HUES6 (cell line): ENCODE measurements at regions not wholly inside any gene's neighbourhood (a gene's known extent, or its start where the extent isn't known, plus 50 kb on each side); places are given as distances from the start of the nearest gene placed in this dataset.

Experiments used
- H3K27ac ChIP-seq: 2 replicates; pipeline ENCODE4 v1.7.0; 2013; ENCODE audit warnings: low read depth, mild to moderate bottlenecking, low read length, inconsistent platforms
- H3K27me3 ChIP-seq: 2 replicates; pipeline ENCODE4 v1.6.1; 2013; ENCODE audit warnings: low read length; ENCODE audit not compliant: control insufficient read depth, insufficient read depth
- H3K36me3 ChIP-seq: 2 replicates; pipeline ENCODE4 v1.6.1; 2013; ENCODE audit warnings: low read length; ENCODE audit not compliant: control insufficient read depth, insufficient read depth
- H3K4me1 ChIP-seq: 2 replicates; pipeline ENCODE4 v1.6.1; 2013; ENCODE audit warnings: low read length; ENCODE audit not compliant: control insufficient read depth, insufficient read depth
- H3K4me3 ChIP-seq: 2 replicates; pipeline ENCODE4 v1.5.1; 2013; ENCODE audit warnings: low read depth, low read length
- H3K9ac ChIP-seq: one replicate; pipeline ENCODE4 v1.6.1; 2013; ENCODE audit warnings: mild to moderate bottlenecking, low read length
- H3K9me3 ChIP-seq: 2 replicates; pipeline ENCODE4 v1.6.1; 2013; ENCODE audit warnings: low read depth, low read length; ENCODE audit not compliant: control insufficient read depth, insufficient read depth

DNA sequence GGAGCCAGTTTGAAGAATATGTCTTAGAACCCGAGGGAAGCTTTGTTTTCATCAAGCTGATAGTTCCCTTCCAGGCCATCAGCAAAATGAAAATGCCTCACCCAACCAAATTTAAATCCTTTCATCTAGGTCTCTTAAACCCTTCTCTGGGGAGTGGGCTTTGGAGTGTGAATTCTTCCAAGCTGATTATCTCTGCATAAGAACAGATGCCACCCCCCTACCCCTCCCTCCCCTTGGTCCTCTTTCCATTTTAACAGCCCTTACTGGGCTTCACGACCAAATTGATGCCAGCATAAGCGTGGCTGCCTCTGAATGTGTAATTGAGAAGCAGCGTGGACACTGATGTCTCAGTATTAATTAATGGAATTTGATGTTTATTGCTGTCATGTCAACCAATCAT lies 509.7 kb upstream of the CLINT1 start:
- Histone ChIP-seq H3K4me1 (peaks cover 14% of the 10 kb centered on the region), H3K36me3 (no peaks in the 10 kb centered on the region), H3K9me3 (no peaks in the 10 kb centered on the region), H3K27me3 (no peaks in the 10 kb centered on the region), H3K27ac (no peak overlapping the region), H3K9ac (no peak overlapping the region), H3K4me3 (no peak overlapping the region)

DNA sequence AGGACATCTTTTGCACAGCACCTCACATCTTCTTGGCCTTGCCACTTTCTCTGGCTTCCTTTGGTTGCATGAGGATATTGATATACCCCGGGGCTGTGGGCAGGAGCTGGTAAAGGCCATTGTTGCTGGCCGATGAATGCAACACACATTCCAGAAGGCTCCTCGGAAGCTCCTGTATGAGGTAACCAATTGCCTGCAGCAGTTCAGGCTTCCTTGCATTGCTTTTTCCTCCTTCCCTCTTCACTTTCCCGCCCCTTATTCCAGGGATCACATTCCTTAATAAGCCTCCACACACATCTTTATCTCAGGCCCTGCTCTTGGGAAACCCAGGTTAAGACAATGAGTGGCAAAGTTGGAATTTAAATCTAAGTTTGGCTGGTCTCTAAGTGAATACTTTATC lies 505.4 kb upstream of the CLINT1 start:
- Histone ChIP-seq H3K4me3 (no peak overlapping the region), H3K4me1 (peaks cover 14% of the 10 kb centered on the region), H3K27ac (no peak overlapping the region), H3K9me3 (no peaks in the 10 kb centered on the region), H3K27me3 (no peaks in the 10 kb centered on the region), H3K9ac (no peak overlapping the region), H3K36me3 (no peaks in the 10 kb centered on the region)

DNA sequence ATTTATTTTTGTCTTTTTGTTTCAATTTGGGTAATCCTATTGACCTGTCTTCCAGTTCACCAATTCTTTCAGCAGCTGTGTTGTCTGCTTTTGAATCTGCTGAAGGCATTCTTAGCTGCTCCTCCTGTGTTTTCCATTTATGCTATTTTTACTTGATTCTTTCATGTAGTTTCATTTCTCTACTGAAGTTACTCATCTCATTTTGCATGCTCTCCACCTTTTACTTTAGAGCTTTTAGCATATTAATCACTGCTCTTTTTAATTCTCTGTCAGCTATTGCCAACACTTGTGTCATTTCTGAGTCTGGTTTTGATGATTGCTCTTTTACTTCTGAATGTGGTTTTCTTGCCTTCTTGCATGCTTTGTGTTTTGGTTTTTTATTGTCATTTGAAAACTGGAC lies 496.0 kb upstream of the CLINT1 start:
- Histone ChIP-seq H3K27me3 (no peaks in the 10 kb centered on the region), H3K9me3 (no peaks in the 10 kb centered on the region), H3K36me3 (no peaks in the 10 kb centered on the region), H3K9ac (no peak overlapping the region), H3K27ac (no peak overlapping the region), H3K4me1 (no peaks in the 10 kb centered on the region; the same call in 1 of the 2 replicates), H3K4me3 (no peak overlapping the region)

DNA sequence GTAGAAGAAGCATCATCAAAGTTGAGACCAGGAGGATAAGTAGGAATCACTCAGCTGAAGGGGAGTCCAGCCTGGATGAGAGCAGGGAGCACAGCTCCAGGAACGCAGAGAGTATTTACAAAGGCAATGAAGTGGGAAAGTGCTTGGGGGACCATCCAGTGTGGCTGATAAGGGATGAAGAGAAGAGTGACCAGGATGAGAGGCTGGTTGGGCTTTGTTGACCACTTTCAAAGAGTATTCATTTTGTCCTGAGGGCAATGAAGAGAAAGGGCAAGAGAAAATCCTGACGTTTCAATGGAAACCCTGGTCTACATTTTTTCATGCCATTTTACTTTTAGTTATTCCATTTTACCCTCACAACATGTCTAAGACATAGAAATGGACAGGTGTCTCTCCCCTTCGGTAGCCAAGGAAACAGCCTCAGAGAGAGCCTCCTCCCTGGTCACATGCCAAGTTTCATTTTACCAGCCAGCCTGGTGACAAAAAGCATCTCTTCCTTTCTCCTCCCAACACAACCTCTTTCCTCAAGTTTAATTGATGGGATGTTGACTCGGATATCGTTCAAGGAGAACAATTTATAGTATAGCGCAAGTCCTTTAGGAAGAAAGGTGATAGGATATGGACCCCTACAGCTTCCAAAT lies 492.7 kb upstream of the CLINT1 start:
- Histone ChIP-seq H3K9me3 (no peaks in the 10 kb centered on the region), H3K27me3 (no peaks in the 10 kb centered on the region), H3K4me1 (no peaks in the 10 kb centered on the region; the same call in 1 of the 2 replicates), H3K9ac (no peak overlapping the region), H3K27ac (no peak overlapping the region), H3K36me3 (no peaks in the 10 kb centered on the region), H3K4me3 (no peak overlapping the region)

DNA sequence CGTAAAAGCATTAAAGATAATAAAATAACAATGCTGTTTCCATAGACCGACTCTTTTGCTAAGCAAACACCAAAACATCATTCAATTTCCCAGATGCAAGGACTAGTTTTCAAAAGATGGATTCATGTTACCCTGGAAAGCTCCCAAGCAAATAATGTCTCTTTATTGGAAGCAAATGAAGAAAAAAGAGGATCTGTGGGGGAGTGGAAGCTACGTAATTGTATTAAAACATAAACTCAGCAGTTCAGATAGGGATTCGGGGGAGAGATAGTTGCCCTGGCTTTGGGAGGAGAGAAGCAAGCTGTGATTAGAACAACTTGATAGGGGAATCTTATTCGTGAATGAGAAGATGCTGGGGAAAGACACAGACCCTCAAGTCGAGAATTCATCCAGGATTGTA lies 491.0 kb upstream of the CLINT1 start:
- Histone ChIP-seq H3K4me3 (no peak overlapping the region), H3K9me3 (no peaks in the 10 kb centered on the region), H3K27me3 (no peaks in the 10 kb centered on the region), H3K9ac (no peak overlapping the region), H3K36me3 (no peaks in the 10 kb centered on the region), H3K4me1 (no peaks in the 10 kb centered on the region; the same call in 1 of the 2 replicates), H3K27ac (no peak overlapping the region)

DNA sequence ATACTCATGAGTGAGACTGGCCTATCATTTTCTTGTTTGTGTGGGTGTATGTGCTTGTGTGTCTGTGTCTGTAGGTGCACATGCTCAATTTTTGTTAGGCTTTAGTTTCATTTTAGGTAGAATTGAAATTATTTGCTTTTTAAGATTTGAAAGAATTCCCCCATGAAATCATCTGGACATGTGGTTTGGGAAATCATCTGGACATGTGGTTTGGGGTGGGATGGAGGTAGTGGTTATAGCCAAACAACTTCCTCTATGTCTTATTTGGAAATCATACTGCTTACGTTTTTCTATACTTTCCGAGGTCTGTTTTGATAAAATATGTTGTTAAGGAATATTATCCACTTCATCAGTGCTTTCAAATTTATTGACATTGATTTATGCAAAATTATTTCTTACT lies 485.4 kb upstream of the CLINT1 start:
- H3K9me3 ChIP-seq: no peaks in the 10 kb centered on the region
- no peaks in the 10 kb centered on the region for H3K4me1 ChIP-seq
- H3K9ac ChIP-seq: no peak overlapping the region
- H3K36me3 ChIP-seq: no peaks in the 10 kb centered on the region
- H3K27me3 ChIP-seq: no peaks in the 10 kb centered on the region
- no peak overlapping the region for H3K4me3 ChIP-seq
- H3K27ac ChIP-seq: no peak overlapping the region

DNA sequence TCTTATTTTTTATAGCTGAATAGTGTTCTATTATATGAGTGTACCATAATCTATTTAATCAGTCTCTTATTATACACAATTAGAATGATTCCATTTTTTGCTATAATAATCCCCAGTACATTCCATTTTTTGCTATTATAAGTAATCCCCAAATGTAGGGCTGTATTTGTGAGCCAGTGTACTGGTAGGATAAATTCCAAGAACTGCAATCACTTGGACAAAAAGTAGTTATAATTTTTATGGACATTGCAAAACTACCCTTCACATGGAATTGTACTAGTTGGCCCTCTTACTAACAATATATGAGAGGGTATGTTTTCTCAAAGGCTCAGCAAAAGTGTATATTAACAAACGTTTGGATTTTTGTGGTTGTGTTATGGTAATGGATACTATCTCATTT lies 481.7 kb upstream of the CLINT1 start:
- Histone ChIP-seq H3K9me3 (no peaks in the 10 kb centered on the region), H3K27me3 (no peaks in the 10 kb centered on the region), H3K9ac (no peak overlapping the region), H3K27ac (no peak overlapping the region), H3K4me1 (no peaks in the 10 kb centered on the region), H3K4me3 (no peak overlapping the region), H3K36me3 (no peaks in the 10 kb centered on the region)

DNA sequence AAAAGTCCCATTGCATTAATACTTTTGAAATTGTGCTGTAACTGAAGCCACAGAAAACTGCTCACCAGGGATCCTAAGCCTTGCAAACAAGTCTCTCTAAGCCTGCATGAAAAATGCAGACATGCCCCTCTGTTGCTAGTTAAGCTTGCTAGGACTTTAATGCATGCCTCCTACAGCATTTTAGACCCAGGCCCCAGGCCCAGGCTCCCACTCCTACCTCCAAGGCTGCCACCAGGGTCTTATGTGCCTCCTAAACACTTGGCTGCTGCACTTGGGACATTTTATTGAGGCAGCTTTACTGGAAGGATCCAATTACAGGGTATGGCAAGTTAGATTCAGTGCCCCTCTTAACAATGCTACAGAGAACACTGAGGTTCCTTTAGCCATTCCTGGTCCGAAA lies 467.3 kb upstream of the CLINT1 start:
- no peaks in the 10 kb centered on the region for H3K27me3 ChIP-seq
- no peak overlapping the region for H3K27ac ChIP-seq
- H3K36me3 ChIP-seq: no peaks in the 10 kb centered on the region

DNA sequence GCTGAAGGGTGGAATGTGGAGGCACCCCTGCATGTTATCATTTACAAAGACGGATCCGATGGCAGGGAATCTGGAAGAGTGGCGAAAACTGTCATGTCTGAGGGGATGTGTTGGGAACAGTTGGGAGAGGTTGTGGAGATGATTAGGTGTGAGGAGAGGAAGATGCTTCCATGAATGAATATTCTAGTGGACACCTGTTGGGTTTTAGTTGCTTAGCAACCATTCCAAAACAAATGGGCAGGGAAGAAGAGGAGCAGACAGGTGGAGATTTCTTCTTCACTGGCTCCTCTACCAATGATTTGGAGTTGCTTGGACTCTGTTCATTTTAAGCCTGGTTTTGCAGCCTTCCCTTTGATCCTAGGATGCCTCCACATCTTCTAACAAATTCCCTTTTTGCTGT lies 465.3 kb upstream of the CLINT1 start:
- H3K9ac ChIP-seq: no peak overlapping the region

More for the DNA sequence above, 467.3 kb upstream of the CLINT1 start:
- H3K4me3 ChIP-seq: no peak overlapping the region
- H3K9ac ChIP-seq: no peak overlapping the region
- H3K9me3 ChIP-seq: peaks cover 11% of the 10 kb centered on the region
- peaks cover 12% of the 10 kb centered on the region for H3K4me1 ChIP-seq

DNA sequence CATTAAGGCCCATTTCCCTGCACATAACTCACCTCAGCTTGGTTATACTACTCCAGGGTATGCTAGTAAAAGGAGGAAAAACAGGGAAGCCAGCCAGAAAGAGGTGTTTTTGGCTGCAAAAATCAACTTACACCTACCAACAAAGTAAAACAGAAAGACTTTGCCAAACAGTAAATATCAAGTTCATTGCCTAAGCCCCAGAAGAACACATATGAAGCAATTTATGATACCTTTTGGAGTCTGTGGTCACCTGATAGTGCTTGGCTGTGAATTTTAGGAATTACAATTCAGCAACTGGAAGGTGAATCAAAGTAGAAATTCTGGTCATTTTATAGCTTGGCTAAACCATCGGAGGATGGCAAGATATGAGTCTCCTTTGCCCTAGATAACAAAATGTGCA lies 463.7 kb upstream of the CLINT1 start:
- Histone ChIP-seq H3K4me1 (peaks cover 12% of the 10 kb centered on the region), H3K27ac (no peak overlapping the region), H3K36me3 (no peaks in the 10 kb centered on the region), H3K4me3 (no peak overlapping the region), H3K9ac (no peak overlapping the region), H3K27me3 (no peaks in the 10 kb centered on the region), H3K9me3 (no peaks in the 10 kb centered on the region)

More for the DNA sequence above, 465.3 kb upstream of the CLINT1 start:
- Histone ChIP-seq H3K27ac (no peak overlapping the region), H3K9me3 (peaks cover 3% of the 10 kb centered on the region; the same call in 1 of the 2 replicates), H3K36me3 (no peaks in the 10 kb centered on the region), H3K4me3 (no peak overlapping the region), H3K27me3 (no peaks in the 10 kb centered on the region), H3K4me1 (peaks cover 12% of the 10 kb centered on the region)

DNA sequence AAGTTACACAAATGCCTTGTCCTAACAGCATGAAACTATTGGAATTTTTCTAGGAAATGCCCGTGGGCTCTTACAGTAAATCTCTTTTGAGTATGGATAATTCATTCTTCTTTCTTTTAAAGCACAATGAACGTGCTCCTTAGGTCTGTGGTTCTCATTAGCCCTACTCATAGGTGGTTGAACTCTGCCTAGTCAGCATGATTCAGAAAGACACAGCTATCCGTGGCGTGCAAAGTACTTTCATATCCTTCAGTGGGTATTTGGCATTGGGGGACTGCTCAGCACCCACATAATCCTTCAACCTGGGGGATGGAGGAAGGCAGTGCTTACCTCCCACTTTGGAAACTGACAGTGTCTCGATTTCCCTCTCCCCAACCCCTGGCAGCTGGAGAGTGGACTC lies 462.0 kb upstream of the CLINT1 start:
- H3K4me1 ChIP-seq: peaks cover 4% of the 10 kb centered on the region
- no peaks in the 10 kb centered on the region for H3K36me3 ChIP-seq
- H3K27ac ChIP-seq: no peak overlapping the region
- H3K9me3 ChIP-seq: no peaks in the 10 kb centered on the region
- H3K4me3 ChIP-seq: no peak overlapping the region
- no peak overlapping the region for H3K9ac ChIP-seq
- H3K27me3 ChIP-seq: no peaks in the 10 kb centered on the region
